ENCODE measurements at regions not wholly inside any gene's neighbourhood (a gene's known extent, or its start where the extent isn't known, plus 50 kb on each side); places are given as distances from the start of the nearest gene placed in this dataset.

DNA sequence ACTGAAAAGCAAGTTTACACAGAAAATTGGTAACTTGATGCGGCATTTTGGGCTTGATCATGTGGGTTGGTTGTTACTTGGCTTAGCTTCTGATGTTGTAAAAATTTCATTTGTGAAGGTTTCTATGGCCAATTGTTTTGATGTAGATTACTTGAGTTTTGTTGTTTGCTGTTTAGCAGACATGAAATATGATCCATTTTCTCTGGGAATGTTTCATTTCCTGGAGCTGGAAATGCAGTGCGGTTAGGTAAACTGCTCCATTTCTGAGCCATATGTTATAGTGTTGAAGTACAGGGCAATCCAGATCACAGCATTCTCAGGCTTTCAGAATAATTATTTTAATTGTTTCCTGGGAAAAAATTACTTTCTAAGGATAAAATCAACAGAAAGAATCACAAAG lies 396.9 kb downstream of the ENC1 start:
- H3K4me3 Mint-ChIP-seq (ENCODE audit: unreplicated experiment) = no peak overlapping the region
- H3K27ac Mint-ChIP-seq (ENCODE audit: unreplicated experiment) = no peak overlapping the region
- no peaks in the 10 kb centered on the region for H3K36me3 Mint-ChIP-seq (ENCODE audit: unreplicated experiment)
- no peaks in the 10 kb centered on the region for H3K9me3 Mint-ChIP-seq (ENCODE audit: unreplicated experiment)
- DNase-seq = no peak
- H3K4me1 Mint-ChIP-seq (ENCODE audit: low read depth, unreplicated experiment) = no peaks in the 10 kb centered on the region
- TF ChIP-seq, protein P1, sequence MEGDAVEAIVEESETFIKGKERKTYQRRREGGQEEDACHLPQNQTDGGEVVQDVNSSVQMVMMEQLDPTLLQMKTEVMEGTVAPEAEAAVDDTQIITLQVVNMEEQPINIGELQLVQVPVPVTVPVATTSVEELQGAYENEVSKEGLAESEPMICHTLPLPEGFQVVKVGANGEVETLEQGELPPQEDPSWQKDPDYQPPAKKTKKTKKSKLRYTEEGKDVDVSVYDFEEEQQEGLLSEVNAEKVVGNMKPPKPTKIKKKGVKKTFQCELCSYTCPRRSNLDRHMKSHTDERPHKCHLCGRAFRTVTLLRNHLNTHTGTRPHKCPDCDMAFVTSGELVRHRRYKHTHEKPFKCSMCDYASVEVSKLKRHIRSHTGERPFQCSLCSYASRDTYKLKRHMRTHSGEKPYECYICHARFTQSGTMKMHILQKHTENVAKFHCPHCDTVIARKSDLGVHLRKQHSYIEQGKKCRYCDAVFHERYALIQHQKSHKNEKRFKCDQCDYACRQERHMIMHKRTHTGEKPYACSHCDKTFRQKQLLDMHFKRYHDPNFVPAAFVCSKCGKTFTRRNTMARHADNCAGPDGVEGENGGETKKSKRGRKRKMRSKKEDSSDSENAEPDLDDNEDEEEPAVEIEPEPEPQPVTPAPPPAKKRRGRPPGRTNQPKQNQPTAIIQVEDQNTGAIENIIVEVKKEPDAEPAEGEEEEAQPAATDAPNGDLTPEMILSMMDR (IDR thresholded peaks at IDR 0.05; ENCODE audit: partially characterized antibody, unreplicated experiment) = no peak
- no peaks in the 10 kb centered on the region for H3K27me3 Mint-ChIP-seq (ENCODE audit: unreplicated experiment)

DNA sequence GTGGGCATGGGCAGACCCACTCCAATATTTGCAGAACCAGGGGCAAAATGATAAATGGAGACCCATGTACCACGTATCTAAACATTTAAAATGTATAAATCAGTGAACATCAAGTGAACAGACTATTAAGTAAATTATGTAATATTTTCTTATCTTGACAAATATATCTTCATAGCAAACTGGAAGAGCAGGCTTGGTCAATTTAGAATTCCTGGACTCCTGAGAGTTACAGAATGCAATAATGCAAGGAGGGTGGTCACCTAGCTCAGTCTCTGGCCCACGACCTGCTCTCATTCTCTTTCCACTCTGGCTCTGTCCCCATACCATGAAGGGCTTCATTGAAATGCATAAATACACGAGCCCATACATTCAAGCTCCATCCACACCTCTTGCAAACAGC lies 398.0 kb downstream of the ENC1 start:
- H3K4me3 Mint-ChIP-seq (ENCODE audit: unreplicated experiment) = no peak overlapping the region
- H3K4me1 Mint-ChIP-seq (ENCODE audit: low read depth, unreplicated experiment) = no peaks in the 10 kb centered on the region
- no peaks in the 10 kb centered on the region for H3K36me3 Mint-ChIP-seq (ENCODE audit: unreplicated experiment)
- H3K27me3 Mint-ChIP-seq (ENCODE audit: unreplicated experiment) = no peaks in the 10 kb centered on the region
- TF ChIP-seq, protein P1 (IDR thresholded peaks at IDR 0.05; ENCODE audit: partially characterized antibody, unreplicated experiment) = no peak
- H3K27ac Mint-ChIP-seq (ENCODE audit: unreplicated experiment) = no peak overlapping the region
- H3K9me3 Mint-ChIP-seq (ENCODE audit: unreplicated experiment) = no peaks in the 10 kb centered on the region
- no peak for DNase-seq

DNA sequence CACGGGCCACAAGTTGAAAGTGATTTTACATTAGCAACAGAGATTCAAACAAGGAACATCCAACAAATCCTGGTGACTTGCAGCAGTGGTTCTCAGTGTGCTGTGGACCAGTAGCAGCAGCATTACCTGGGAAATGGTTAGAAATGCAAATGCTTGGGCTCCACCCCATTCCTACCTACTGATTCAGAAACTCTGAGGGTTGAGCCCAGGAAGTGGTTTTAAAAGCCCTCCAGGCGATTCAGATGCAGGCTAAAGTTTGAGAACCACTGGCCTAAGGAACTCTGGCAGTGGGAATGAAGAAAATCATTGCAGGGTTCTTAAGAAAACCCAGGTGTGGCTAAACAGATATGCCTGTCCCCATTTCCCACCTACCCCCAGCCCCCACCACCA lies 398.8 kb downstream of the ENC1 start:
- TF ChIP-seq, protein P1 (IDR thresholded peaks at IDR 0.05; ENCODE audit: partially characterized antibody, unreplicated experiment) = no peak
- H3K27ac Mint-ChIP-seq (ENCODE audit: unreplicated experiment) = no peak overlapping the region

DNA sequence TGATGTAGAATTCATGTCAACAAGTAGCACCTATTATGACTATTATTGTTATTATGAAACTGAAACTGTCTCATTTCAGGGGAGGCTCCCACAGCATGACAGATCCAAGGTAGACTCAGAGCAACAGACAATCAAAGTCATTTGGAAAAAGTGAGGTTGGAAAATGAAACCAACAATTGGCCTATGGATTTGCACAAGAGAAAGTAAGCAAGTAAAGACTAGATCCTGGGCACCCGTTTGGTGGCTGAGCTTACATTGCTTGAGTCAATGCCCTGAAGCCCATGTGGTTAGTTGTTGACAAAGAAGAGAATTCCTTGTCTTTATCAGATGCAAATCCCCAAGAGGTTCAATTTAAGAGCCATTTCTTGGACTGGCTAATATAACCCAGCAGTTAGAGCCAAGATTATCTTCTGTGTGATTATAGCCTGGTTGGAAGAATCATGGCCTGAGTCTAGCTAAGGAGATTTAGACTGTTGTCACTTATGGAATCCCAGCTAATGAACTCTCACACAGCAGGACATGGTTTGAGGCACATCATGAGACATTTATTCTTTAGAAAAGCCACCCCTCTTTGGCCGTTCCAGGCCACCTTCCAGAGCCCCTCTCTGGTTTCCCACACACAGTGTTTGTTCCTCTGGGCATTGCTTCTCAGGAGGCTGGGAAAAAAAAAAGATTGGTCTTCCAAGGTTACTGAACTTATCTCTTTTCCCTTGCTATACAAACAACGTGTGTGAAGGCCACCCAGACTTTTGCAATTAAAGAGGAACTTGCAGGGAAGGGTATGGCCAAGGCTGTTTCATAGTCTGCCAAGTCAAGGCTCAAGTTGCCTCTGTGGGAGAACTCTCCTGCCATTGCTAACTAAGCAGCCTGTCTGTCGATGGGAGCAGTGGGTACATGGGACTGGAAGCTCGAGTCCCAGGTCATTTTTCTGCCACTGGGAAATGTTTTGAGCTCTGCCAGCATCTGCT lies 399.5 kb downstream of the ENC1 start:
- Mint-ChIP-seq H3K36me3 (ENCODE audit: unreplicated experiment) (no peaks in the 10 kb centered on the region), H3K9me3 (ENCODE audit: unreplicated experiment) (no peaks in the 10 kb centered on the region), H3K4me1 (ENCODE audit: low read depth, unreplicated experiment) (no peaks in the 10 kb centered on the region), H3K27ac (ENCODE audit: unreplicated experiment) (no peak overlapping the region), H3K27me3 (ENCODE audit: unreplicated experiment) (no peaks in the 10 kb centered on the region), H3K4me3 (ENCODE audit: unreplicated experiment) (no peak overlapping the region)
- DNase-seq = no peak
- TF ChIP-seq, protein P1 (IDR thresholded peaks at IDR 0.05; ENCODE audit: partially characterized antibody, unreplicated experiment) = no peak

More for the DNA sequence above, 398.8 kb downstream of the ENC1 start:
- no peak overlapping the region for H3K4me3 Mint-ChIP-seq (ENCODE audit: unreplicated experiment)
- H3K4me1 Mint-ChIP-seq (ENCODE audit: low read depth, unreplicated experiment) = no peaks in the 10 kb centered on the region
- H3K27me3 Mint-ChIP-seq (ENCODE audit: unreplicated experiment) = no peaks in the 10 kb centered on the region
- DNase-seq = no peak
- H3K9me3 Mint-ChIP-seq (ENCODE audit: unreplicated experiment) = no peaks in the 10 kb centered on the region
- H3K36me3 Mint-ChIP-seq (ENCODE audit: unreplicated experiment) = no peaks in the 10 kb centered on the region

DNA sequence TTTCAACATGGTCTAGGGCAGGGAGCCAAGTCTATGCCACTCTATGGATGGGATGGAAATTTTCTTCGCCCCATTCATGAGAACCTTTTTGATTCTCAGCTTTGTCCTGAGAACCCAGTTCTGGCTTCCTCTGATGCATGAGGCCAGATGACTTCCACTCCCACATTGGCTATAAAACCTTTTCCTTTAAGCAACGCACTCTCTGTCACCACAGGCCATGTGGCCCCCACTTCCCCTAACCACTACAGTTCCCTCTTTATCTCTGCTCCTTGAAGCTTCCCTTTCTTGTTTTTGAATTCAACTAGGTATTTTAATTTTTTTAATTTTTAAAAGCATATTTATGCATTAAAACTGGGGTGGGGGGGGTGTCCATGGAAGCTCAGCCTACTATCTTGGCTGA lies 401.3 kb downstream of the ENC1 start:
- TF ChIP-seq, protein P1 (IDR thresholded peaks at IDR 0.05; ENCODE audit: partially characterized antibody, unreplicated experiment) = no peak
- H3K27ac Mint-ChIP-seq (ENCODE audit: unreplicated experiment) = no peak overlapping the region
- no peak for DNase-seq
- H3K27me3 Mint-ChIP-seq (ENCODE audit: unreplicated experiment) = no peaks in the 10 kb centered on the region
- H3K9me3 Mint-ChIP-seq (ENCODE audit: unreplicated experiment) = no peaks in the 10 kb centered on the region
- no peak overlapping the region for H3K4me3 Mint-ChIP-seq (ENCODE audit: unreplicated experiment)
- no peaks in the 10 kb centered on the region for H3K4me1 Mint-ChIP-seq (ENCODE audit: low read depth, unreplicated experiment)
- H3K36me3 Mint-ChIP-seq (ENCODE audit: unreplicated experiment) = no peaks in the 10 kb centered on the region
